GM19240 (cell line): ENCODE measurements at regions not wholly inside any gene's neighbourhood (a gene's known extent, or its start where the extent isn't known, plus 50 kb on each side); places are given as distances from the start of the nearest gene placed in this dataset.

ENCODE experiments used
- DNase-seq: peaks from one replicate; pipeline ENCODE4 v3.0.0; 2011; ENCODE audit warnings: low spot score; ENCODE audit not compliant: insufficient read length

DNA sequence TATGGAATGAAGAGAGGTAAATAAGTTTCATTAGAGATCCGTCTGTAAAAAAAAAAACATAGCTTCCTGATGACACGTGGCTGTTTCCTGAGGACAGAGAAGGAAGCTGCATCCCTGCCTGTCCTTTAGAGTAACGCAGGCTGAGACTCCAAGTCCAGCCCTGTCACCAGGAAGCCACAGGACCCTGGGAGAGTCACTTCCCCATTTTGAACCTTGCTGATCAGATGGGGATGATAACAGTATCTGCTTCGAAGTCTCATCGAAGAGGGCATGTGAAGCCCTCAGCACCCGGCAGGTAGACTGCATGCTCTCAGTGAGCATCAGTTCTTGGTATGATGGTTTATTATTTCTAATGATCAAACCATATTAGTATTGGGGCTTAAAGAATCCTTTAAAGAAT lies 139.1 kb upstream of the KCNG1 start:
- DNase-seq: no peak

DNA sequence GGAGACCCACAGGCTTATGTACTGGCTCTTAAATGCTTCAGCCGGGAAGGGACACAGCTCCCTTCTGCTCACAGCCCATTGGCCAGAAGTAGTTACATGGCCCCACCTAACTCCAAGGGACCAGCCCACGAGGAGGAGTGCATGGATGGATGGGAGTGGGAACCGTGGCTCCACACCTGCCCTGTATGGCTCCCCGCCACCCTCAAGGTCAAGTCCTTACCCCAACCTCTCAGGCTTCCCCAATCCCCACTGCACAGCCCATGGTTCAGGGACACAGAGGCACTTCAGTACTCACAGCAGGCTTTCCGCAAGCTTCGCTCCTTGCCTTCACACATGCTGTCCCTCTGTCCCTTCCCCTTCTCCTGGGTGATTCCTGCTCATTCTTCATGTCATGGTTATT lies 137.9 kb upstream of the KCNG1 start:
- no peak for DNase-seq

DNA sequence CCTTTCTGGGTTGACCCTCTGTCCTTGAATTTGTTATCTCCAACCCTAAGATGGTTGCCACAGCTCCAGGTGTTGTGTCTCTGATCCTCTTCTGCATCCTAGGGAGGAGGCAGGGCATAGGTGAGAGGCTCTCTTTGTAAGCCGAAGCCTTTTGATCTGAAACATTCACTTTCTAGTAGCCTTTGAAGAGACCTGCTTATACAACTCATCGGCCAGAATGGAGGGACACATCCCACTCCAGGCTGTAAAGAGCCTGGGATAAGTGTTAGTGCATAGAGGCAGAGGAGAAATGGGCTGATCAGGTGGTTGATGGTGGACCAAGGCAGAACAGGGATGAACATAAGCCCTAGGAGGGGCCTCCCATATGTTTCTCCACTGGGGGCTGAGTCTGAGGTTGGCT lies 137.1 kb upstream of the KCNG1 start:
- DNase-seq: no peak

- DNase-seq: no peak
These were observed 136.4 kb upstream of the KCNG1 start for GRCh38 chr20:51159303-51159702.

DNA sequence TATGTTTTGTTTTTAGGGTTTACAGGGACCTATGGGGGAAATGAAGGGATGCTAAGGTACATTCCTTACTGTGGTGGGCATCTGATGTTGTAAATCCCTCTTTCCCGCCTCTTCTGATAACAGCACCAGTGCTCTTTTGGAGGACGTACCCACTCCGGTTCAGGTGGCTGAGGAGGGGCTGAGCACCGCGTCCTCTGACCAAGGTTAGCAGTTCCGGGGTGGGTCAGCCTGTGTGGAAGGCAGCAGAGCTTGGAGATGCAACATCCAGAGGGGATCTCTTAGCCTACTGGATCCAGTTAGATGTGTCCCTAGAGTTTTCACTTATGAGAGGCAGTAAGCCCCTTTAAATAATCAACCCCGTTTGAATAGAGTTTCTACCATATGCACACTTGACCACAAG lies 135.3 kb upstream of the KCNG1 start:
- no peak for DNase-seq

- DNase-seq: no peak
These were observed 133.4 kb upstream of the KCNG1 start for GRCh38 chr20:51156041-51156982.

- no peak for DNase-seq
These were observed 132.1 kb upstream of the KCNG1 start for GRCh38 chr20:51154708-51155690.

GRCh38 chr20:51153867-51154707 lies 131.2 kb upstream of the KCNG1 start:
- no peak for DNase-seq

- DNase-seq: no peak
These were observed 126.0 kb upstream of the KCNG1 start for GRCh38 chr20:51148941-51149340.

DNA sequence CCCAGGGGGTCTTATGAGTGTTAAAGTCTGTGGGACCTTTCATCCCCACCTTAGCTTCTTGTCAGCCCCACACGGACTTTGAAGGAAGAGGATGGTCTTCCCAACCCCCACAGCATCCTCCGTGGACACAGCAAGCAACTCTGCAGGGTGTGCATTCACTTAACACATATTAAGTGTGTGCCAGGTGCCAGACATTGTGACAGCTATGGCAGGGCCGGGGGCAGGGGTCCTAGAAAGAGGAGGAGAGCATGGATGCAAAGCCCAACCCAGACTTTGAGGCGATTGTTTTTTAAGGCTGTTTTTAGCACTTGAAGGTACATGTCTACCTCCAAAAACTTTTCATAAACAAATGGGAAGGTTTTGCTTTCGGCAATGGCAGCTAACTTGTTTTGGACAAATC lies 121.6 kb upstream of the KCNG1 start:
- DNase-seq: no peak

GRCh38 chr20:51143652-51144051 lies 120.7 kb upstream of the KCNG1 start:
- no peak for DNase-seq

- DNase-seq: no peak
These were observed 119.5 kb upstream of the KCNG1 start for GRCh38 chr20:51142448-51142847.

GRCh38 chr20:51140671-51141070 lies 117.8 kb upstream of the KCNG1 start:
- no peak for DNase-seq

DNA sequence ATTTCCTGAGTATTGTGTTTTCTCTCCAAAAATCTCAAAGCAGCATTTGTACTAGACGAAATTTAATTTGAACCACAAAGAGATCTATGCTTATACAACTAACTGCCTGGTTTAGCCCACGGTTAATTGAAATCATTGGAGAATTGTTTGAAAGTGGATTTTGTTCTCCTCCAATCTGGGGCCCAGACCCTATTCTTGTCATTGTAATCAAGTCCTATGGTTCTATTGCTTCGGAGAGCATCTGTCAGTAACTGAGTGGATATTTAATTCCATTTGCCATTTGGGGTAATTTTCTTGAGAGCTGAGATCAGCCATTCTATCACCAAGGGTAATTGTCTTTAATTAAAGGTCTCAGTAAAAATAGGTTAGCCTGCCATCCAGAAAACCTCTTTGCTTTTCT lies 117.0 kb upstream of the KCNG1 start:
- no peak for DNase-seq

DNA sequence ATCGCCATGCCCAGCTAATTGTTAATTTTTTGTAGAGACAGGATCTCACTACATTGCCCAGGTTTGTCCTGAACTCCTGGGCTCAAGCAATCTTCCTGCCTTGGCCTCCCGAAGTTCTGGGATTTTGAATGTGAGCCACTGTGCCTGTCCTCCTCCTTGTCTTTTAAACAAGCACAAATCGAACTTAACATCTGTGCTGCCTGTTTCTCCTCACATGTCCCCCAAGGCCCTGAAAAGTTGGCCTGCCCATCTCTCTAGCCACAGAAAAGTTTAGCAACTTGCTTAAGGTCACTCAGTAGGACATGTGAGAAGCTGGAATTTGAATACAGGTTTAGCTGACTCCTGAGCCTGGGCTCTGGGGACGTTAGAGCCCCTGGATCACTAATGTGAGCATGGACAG lies 115.7 kb upstream of the KCNG1 start:
- DNase-seq: no peak

DNA sequence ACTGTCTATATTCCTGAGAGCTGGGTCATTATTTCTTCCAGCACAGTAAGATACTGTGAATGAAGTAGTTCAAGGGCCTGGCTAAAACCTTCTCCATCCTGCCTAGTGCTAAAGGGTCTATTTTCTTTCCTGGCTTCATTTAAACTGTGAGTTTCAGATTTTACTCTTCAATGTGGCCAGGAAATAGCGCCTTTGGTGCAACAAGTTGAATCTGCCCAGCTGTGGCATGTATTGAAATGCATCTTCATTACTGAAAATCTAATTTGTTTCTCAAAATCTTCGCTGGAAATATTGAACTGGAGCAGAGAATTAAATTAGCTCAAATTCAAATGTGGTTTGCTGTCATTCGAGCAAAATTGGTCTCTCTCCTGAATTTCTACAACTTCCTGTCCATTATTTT lies 114.6 kb upstream of the KCNG1 start:
- DNase-seq: no peak

GRCh38 chr20:51135926-51136715 lies 113.2 kb upstream of the KCNG1 start:
- no peak for DNase-seq

- DNase-seq: no peak
These were observed 111.5 kb upstream of the KCNG1 start for GRCh38 chr20:51134405-51134804.

- DNase-seq: no peak
These were observed 109.4 kb upstream of the KCNG1 start for GRCh38 chr20:51132279-51132678.

- DNase-seq: no peak
These were observed 108.9 kb upstream of the KCNG1 start for GRCh38 chr20:51131811-51132210.
